ENCODE measurements at regions not wholly inside any gene's neighbourhood (a gene's known extent, or its start where the extent isn't known, plus 50 kb on each side); places are given as distances from the start of the nearest gene placed in this dataset.

DNA sequence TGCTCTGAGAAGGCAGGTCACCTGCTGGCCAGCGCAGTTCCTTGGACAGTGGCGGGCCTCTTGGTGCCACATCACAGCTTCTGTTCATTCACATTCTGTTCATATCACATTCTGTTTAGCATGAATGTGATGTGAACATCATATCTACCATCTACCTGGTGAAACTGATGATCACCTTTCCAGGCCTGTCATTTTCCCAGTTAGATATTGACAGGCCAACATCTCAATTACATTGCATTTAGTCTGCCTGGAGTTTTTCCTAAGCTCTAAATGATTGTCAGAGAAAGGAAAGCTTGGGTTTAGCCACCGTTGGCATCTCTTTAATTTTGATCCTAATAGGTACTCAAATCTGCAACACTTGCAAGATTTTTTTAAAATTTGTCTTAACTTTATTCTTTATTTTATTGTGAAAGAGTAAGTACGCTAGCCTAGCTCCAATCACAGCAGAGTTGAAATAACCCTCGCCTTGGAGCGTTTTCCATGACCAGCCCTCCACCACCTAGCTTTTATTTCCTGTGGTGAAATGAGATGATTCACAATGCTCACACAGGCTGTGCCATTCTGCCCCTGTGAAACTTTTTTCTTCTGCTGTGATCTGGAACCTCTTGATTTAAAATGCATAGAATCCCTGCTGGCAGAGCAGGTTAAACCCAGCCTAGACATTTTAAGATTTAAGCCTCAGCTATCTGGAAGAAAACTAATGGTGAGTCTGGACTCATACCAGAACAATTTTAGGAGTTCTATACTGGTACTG is 225.0 kb downstream of the ESM1 start:
- H3K79me2 ChIP-seq (ENCODE audit: low read depth): no peaks in the 10 kb centered on the region
- ChIA-PET CTCF (no interaction called here), POLR2A (ENCODE audit: unreplicated experiment) (interaction anchor here (0.6 kb wide), 1 partner anchor 1539 kb away, joined by 12 read pairs; no protein-coding TSS in a partner anchor)
- DNase-seq: no peak
- H4K20me1 ChIP-seq (ENCODE audit: insufficient read depth): no peaks in the 10 kb centered on the region
- no peak overlapping the region for H3K27ac ChIP-seq
- H3K9me2 ChIP-seq (ENCODE audit: insufficient read depth): no peaks in the 10 kb centered on the region
- BruUV-seq (replicated peaks): no TSS peak
- no peak overlapping the region for H3K4me2 ChIP-seq
- no peaks in the 10 kb centered on the region for H3K9me3 ChIP-seq (ENCODE audit: insufficient read depth, low read depth)
- H3K4me3 ChIP-seq: no peak overlapping the region
- no peaks in the 10 kb centered on the region for H3F3A ChIP-seq (ENCODE audit: insufficient read depth, low read depth)
- H3K27me3 ChIP-seq (ENCODE audit: insufficient read depth, low read depth): no peaks in the 10 kb centered on the region
- H3K4me1 ChIP-seq (replicated peaks; ENCODE audit: insufficient read depth): peaks cover 16% of the 10 kb centered on the region
- H2AFZ ChIP-seq: no peak overlapping the region
- intact Hi-C loops (cut with micrococcal nuclease; ENCODE audit: unreplicated experiment): no loop called here
- H3K36me3 ChIP-seq (ENCODE audit: low read depth): no peaks in the 10 kb centered on the region
- TF ChIP-seq EZH2 (IDR thresholded peaks at IDR 0.05; ENCODE audit: low read depth): no peak

DNA sequence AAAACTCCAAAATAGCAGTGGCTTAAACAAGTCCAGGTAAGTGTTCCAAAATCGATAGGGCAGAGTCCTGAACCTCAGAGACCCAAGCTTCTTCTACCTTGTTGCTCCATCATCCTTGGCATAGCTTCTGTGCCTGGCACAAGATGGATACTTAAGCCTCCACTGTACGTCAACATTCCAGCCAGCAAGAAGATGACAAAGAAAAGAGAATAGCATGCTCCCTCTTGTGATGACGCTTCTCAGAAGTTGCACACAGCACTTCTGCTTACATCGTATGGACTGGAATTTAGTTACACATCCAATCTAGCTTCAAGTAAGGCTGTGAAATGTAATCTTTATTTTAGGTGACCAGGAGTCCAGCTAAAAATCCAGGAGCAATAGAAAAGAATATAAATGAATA is 227.4 kb downstream of the ESM1 start:
- CTCF ChIA-PET: no interaction called here
- H3K9me2 ChIP-seq (ENCODE audit: insufficient read depth): no peaks in the 10 kb centered on the region
- peaks cover 16% of the 10 kb centered on the region for H3K4me1 ChIP-seq (replicated peaks; ENCODE audit: insufficient read depth)
- H4K20me1 ChIP-seq (ENCODE audit: insufficient read depth): no peaks in the 10 kb centered on the region
- no peak for DNase-seq
- intact Hi-C loops (cut with micrococcal nuclease; ENCODE audit: unreplicated experiment): no loop called here
- no peaks in the 10 kb centered on the region for H3K27me3 ChIP-seq (ENCODE audit: insufficient read depth, low read depth)
- H3K4me3 ChIP-seq: no peak overlapping the region
- H2AFZ ChIP-seq: no peak overlapping the region
- H3K27ac ChIP-seq: no peak overlapping the region
- POLR2A ChIA-PET (ENCODE audit: unreplicated experiment): no interaction called here
- H3K79me2 ChIP-seq (ENCODE audit: low read depth): no peaks in the 10 kb centered on the region
- no peaks in the 10 kb centered on the region for H3K9me3 ChIP-seq (ENCODE audit: insufficient read depth, low read depth)
- H3K4me2 ChIP-seq: no peak overlapping the region
- no peaks in the 10 kb centered on the region for H3K36me3 ChIP-seq (ENCODE audit: low read depth)
- no peak for TF ChIP-seq EZH2 (IDR thresholded peaks at IDR 0.05; ENCODE audit: low read depth)
- TF ChIP-seq, protein P1, sequence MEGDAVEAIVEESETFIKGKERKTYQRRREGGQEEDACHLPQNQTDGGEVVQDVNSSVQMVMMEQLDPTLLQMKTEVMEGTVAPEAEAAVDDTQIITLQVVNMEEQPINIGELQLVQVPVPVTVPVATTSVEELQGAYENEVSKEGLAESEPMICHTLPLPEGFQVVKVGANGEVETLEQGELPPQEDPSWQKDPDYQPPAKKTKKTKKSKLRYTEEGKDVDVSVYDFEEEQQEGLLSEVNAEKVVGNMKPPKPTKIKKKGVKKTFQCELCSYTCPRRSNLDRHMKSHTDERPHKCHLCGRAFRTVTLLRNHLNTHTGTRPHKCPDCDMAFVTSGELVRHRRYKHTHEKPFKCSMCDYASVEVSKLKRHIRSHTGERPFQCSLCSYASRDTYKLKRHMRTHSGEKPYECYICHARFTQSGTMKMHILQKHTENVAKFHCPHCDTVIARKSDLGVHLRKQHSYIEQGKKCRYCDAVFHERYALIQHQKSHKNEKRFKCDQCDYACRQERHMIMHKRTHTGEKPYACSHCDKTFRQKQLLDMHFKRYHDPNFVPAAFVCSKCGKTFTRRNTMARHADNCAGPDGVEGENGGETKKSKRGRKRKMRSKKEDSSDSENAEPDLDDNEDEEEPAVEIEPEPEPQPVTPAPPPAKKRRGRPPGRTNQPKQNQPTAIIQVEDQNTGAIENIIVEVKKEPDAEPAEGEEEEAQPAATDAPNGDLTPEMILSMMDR (conservative IDR thresholded peaks at IDR 0.05): no peak
- no TSS peak for BruUV-seq (replicated peaks)
- H3F3A ChIP-seq (ENCODE audit: insufficient read depth, low read depth): no peaks in the 10 kb centered on the region

DNA sequence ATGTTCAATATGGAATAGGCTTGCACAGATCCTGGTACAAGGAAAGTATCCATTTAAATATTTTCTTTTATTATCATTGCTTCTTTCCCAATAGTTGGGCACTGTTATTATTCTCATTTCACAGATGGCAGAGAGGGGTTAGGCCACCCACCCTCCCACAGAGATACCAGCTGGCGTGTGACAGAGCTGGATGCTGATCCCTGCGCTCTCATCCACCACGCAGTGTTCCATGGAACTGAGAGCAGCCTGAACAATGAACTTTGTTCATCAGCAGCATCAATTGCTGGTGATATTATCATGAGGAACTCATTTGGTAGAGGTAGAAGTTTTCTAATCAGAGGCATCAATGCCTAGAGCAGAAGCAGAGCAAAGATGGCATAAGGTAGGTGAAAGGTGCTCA is 227.9 kb downstream of the ESM1 start:
- TF ChIP-seq, protein P1 (conservative IDR thresholded peaks at IDR 0.05): no peak
- TF ChIP-seq EZH2 (IDR thresholded peaks at IDR 0.05; ENCODE audit: low read depth): no peak
- intact Hi-C loops (cut with micrococcal nuclease; ENCODE audit: unreplicated experiment): no loop called here
- Histone ChIP-seq H3K4me2 (no peak overlapping the region), H3K79me2 (ENCODE audit: low read depth) (no peaks in the 10 kb centered on the region), H3K27ac (no peak overlapping the region), H3K36me3 (ENCODE audit: low read depth) (no peaks in the 10 kb centered on the region), H2AFZ (no peak overlapping the region), H3F3A (ENCODE audit: insufficient read depth, low read depth) (no peaks in the 10 kb centered on the region), H3K9me2 (ENCODE audit: insufficient read depth) (no peaks in the 10 kb centered on the region), H4K20me1 (ENCODE audit: insufficient read depth) (no peaks in the 10 kb centered on the region), H3K27me3 (ENCODE audit: insufficient read depth, low read depth) (no peaks in the 10 kb centered on the region), H3K4me3 (no peak overlapping the region), H3K4me1 (replicated peaks; ENCODE audit: insufficient read depth) (peaks cover 16% of the 10 kb centered on the region), H3K9me3 (ENCODE audit: insufficient read depth, low read depth) (no peaks in the 10 kb centered on the region)
- ChIA-PET POLR2A (ENCODE audit: unreplicated experiment) (no interaction called here), CTCF (no interaction called here)
- no TSS peak for BruUV-seq (replicated peaks)
- DNase-seq: no peak

Data from PC-9 (cell line).